Fibroblast of lung (primary cell): ENCODE measurements at regions not wholly inside any gene's neighbourhood (a gene's known extent, or its start where the extent isn't known, plus 50 kb on each side); places are given as distances from the start of the nearest gene placed in this dataset.

Experiments
- DNase-seq, 2 donors: peaks; one replicate each; pipeline versions ENCODE4 v3.0.0 to v3.0.0-alpha.2; 2010; ENCODE audit warnings: low read depth in 2 of 2
- H2AFZ ChIP-seq: 2 replicates; pipeline ENCODE4 v1.5.1; 2012; ENCODE audit warnings: low read length, control low read depth, inconsistent platforms
- H3K27ac ChIP-seq: 2 replicates; pipeline ENCODE4 v1.5.1; 2011; ENCODE audit warnings: low read length, control low read depth; ENCODE audit not compliant: insufficient read depth
- H3K27me3 ChIP-seq: 2 replicates; pipeline ENCODE4 v1.5.1; 2011; ENCODE audit warnings: mild to moderate bottlenecking, low read length; ENCODE audit not compliant: control insufficient read depth, insufficient read depth
- H3K36me3 ChIP-seq: 2 replicates; pipeline ENCODE4 v1.5.1; 2011; ENCODE audit warnings: low read length; ENCODE audit not compliant: control insufficient read depth, insufficient read depth
- H3K4me1 ChIP-seq: 2 replicates; pipeline ENCODE4 v1.5.1; 2011; ENCODE audit warnings: low read length; ENCODE audit not compliant: control insufficient read depth, insufficient read depth; ENCODE audit errors: extremely low read depth
- H3K4me2 ChIP-seq: 2 replicates; pipeline ENCODE4 v1.5.1; 2011; ENCODE audit warnings: low read length, control low read depth; ENCODE audit not compliant: insufficient read depth; ENCODE audit errors: extremely low read depth
- H3K4me3 ChIP-seq, 4 experiments: fragments of 200-600 bp in 1 of 4; sonication (generic) in 1 of 4; replicated peaks in 1 of 4; 2 replicates each; pipeline ENCODE4 v1.5.1; 2011 to 2016; ENCODE audit warnings: low read length in 4 of 4, low read depth in 3 of 4, mild to moderate bottlenecking in 3 of 4, control low read depth in 2 of 4, inconsistent platforms in 1 of 4, mixed read lengths in 1 of 4; ENCODE audit not compliant: insufficient read depth in 1 of 4; ENCODE audit errors: control extremely low read depth in 1 of 4
- H3K79me2 ChIP-seq: 2 replicates; pipeline ENCODE4 v1.5.1; 2012; ENCODE audit warnings: mild to moderate bottlenecking, low read length, inconsistent platforms; ENCODE audit not compliant: control insufficient read depth, insufficient read depth
- H3K9ac ChIP-seq: 2 replicates; pipeline ENCODE4 v1.5.1; 2011; ENCODE audit warnings: mild to moderate bottlenecking, low read length, control low read depth; ENCODE audit not compliant: insufficient read depth
- H3K9me3 ChIP-seq: 2 replicates; pipeline ENCODE4 v1.5.1; 2012; ENCODE audit warnings: low read depth, low read length; ENCODE audit not compliant: control insufficient read depth, insufficient read depth
- H4K20me1 ChIP-seq: 2 replicates; pipeline ENCODE4 v1.5.1; 2011; ENCODE audit warnings: low read length; ENCODE audit not compliant: control insufficient read depth, insufficient read depth; ENCODE audit errors: extremely low read depth
- EZH2 ChIP-seq: IDR thresholded peaks from 2 replicates; pipeline ENCODE4 v1.5.1; 2012; ENCODE audit warnings: low read length, control low read depth, mild to moderate bottlenecking; ENCODE audit errors: missing control alignments
- TF ChIP-seq, protein P1 (sequence below), 2 donors: IDR thresholded peaks in 1 of 2; conservative IDR thresholded peaks in 1 of 2; 1 replicate in 1 of 2; 2 replicates in 1 of 2; pipeline ENCODE4 v1.5.1; 2011 to 2012; ENCODE audit warnings: low read length in 2 of 2, control low read depth in 1 of 2, inconsistent platforms in 1 of 2, low read depth in 1 of 2, mild to moderate bottlenecking in 1 of 2

DNA sequence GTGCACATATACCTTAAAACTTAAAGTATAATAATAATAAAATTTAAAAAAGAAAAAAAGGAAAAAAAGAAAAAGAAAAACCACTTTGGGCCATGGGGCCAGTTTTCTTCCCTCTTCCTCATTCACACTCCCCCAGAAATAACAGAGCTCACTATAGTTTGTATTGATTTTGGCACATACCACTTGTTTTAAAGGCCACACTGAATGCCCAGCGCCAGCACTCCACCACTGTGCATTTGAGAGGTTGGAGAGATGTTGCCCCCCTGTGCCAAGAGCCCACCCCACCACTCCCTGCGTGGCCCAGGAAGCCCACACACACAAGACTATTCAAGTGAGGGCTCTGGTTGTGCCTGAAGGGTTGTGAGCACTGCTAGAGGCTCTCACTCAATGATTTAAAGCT lies 1536.3 kb downstream of the TSPY10 start:
- Histone ChIP-seq H3K9me3 (no peaks in the 10 kb centered on the region), H3K27me3 (no peaks in the 10 kb centered on the region), H3K27ac (no peak overlapping the region), H3K36me3 (no peaks in the 10 kb centered on the region), H3K79me2 (no peaks in the 10 kb centered on the region), H3K4me1 (no peaks in the 10 kb centered on the region), H4K20me1 (no peaks in the 10 kb centered on the region), H3K4me2 (no peak overlapping the region), H3K4me3 (no peak overlapping the region), H2AFZ (no peak overlapping the region), H3K9ac (no peak overlapping the region)
- TF ChIP-seq, protein P1, sequence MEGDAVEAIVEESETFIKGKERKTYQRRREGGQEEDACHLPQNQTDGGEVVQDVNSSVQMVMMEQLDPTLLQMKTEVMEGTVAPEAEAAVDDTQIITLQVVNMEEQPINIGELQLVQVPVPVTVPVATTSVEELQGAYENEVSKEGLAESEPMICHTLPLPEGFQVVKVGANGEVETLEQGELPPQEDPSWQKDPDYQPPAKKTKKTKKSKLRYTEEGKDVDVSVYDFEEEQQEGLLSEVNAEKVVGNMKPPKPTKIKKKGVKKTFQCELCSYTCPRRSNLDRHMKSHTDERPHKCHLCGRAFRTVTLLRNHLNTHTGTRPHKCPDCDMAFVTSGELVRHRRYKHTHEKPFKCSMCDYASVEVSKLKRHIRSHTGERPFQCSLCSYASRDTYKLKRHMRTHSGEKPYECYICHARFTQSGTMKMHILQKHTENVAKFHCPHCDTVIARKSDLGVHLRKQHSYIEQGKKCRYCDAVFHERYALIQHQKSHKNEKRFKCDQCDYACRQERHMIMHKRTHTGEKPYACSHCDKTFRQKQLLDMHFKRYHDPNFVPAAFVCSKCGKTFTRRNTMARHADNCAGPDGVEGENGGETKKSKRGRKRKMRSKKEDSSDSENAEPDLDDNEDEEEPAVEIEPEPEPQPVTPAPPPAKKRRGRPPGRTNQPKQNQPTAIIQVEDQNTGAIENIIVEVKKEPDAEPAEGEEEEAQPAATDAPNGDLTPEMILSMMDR (conservative IDR thresholded peaks at IDR 0.05 in 1 of 2, IDR thresholded peaks at IDR 0.05 in 1 of 2; ENCODE audit: low read depth in 1 of 2, low read length in 2 of 2) = no peak
- no peak for TF ChIP-seq EZH2
- DNase-seq = no peak

DNA sequence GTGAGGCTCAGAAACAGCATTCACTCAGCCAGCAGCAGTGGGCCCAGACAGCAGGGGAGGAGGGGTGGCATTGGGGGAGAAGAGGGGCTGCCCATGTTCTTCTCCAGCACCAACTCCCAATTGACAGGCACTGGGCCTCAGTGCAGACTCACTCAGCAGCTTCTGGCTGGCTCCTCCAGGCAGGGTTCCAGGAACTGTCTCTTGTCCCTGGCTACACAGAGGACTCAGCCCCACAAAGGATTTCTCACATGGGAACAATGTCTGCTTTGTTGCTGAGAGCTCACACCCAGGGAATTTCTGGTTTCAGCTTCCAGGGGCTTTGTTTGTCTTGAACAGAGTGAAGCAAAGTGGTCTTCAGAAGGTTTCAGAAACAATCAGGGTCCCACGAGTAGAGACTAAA lies 1536.7 kb downstream of the TSPY10 start:
- Histone ChIP-seq H3K36me3 (no peaks in the 10 kb centered on the region), H3K4me1 (no peaks in the 10 kb centered on the region), H3K4me2 (no peak overlapping the region), H3K4me3 (no peak overlapping the region), H3K9ac (no peak overlapping the region), H3K79me2 (no peaks in the 10 kb centered on the region), H2AFZ (no peak overlapping the region), H4K20me1 (no peaks in the 10 kb centered on the region), H3K9me3 (no peaks in the 10 kb centered on the region), H3K27ac (no peak overlapping the region), H3K27me3 (no peaks in the 10 kb centered on the region)
- DNase-seq = no peak
- no peak for TF ChIP-seq EZH2
- TF ChIP-seq, protein P1 (conservative IDR thresholded peaks at IDR 0.05 in 1 of 2, IDR thresholded peaks at IDR 0.05 in 1 of 2; ENCODE audit: low read depth in 1 of 2, low read length in 2 of 2) = no peak

DNA sequence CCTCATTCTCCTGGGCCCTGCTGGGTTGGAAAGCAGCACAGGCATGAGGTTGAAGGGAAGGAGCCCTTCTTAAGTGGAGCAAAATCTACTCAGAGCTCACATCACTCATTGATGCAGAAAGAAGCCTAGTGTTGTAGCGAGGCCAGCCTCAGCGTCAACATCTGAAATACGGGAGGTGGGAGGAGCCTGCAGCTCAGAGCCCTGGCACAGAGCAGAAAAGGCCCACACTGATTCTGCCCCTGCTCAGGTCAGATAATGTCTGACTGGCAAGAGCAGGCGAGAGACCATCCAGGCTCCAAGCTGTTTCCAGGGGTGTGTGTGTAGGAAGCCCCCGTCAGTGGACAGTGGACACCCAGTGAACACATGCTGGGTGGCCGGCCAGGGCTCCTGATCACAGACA lies 1541.6 kb downstream of the TSPY10 start:
- no peaks in the 10 kb centered on the region for H3K36me3 ChIP-seq
- no peaks in the 10 kb centered on the region for H3K27me3 ChIP-seq
- no peak for DNase-seq
- H3K4me3 ChIP-seq = no peak overlapping the region
- TF ChIP-seq, protein P1 (conservative IDR thresholded peaks at IDR 0.05 in 1 of 2, IDR thresholded peaks at IDR 0.05 in 1 of 2; ENCODE audit: low read depth in 1 of 2, low read length in 2 of 2) = no peak
- TF ChIP-seq EZH2 = no peak
- no peak overlapping the region for H3K27ac ChIP-seq
- H4K20me1 ChIP-seq = no peaks in the 10 kb centered on the region
- no peaks in the 10 kb centered on the region for H3K79me2 ChIP-seq
- no peak overlapping the region for H2AFZ ChIP-seq
- H3K9me3 ChIP-seq = no peaks in the 10 kb centered on the region
- H3K4me2 ChIP-seq = no peak overlapping the region
- no peaks in the 10 kb centered on the region for H3K4me1 ChIP-seq
- H3K9ac ChIP-seq = no peak overlapping the region
